ENCODE measurements at regions not wholly inside any gene's neighbourhood (a gene's known extent, or its start where the extent isn't known, plus 50 kb on each side); places are given as distances from the start of the nearest gene placed in this dataset.

DNA sequence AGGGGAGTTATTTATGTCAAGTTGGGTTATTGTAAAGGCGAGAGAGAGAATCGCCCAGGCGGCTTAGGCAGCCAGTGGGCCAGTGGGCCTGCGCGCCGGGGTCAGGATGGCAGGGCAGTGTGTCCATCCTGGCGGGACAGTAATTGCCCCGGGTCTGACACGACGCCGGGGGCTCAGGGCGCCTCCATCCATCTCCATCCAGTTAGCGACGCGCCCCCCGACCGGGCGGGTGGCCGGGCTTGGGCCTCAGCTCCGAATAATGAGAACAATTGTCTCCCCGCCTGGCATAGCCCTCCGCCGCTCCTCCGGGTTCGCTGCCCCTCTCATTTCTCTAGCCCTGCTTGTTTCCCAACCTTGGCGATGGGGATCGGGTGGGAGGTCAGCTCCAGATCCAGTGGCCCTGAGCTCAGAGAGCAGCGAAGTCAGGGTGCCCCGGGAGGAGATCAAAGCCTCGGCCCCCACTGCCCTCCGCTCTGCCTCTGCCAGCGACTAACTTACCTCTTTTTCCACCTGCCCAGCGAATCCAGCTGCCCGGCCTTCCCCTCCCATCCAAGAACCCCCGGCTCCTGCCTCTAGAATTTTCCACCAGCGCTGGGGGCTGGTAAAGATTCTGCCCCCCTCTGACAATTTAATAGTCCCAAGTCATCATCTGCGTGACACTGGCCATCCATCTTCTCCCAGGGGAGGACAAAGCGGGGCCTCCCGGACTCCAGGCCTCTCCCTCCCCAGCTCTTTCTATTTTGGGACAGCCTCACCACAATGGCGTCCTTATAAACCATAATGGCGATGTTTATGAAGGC lies 56.9 kb upstream of the TMEM33 start:
- TF ChIP-seq ZNF70 (CRISPR knock-in tag; IDR thresholded peaks at IDR 0.05) (no peak), BACH2 (CRISPR knock-in tag; IDR thresholded peaks at IDR 0.05; ENCODE audit: borderline replicate concordance) (no peak), GLIS3 (CRISPR knock-in tag; IDR thresholded peaks at IDR 0.05) (no peak), ESRRG (CRISPR knock-in tag; IDR thresholded peaks at IDR 0.05) (no peak), SNAI2 (CRISPR knock-in tag; IDR thresholded peaks at IDR 0.05) (no peak)
- TF ChIP-seq, protein P1, sequence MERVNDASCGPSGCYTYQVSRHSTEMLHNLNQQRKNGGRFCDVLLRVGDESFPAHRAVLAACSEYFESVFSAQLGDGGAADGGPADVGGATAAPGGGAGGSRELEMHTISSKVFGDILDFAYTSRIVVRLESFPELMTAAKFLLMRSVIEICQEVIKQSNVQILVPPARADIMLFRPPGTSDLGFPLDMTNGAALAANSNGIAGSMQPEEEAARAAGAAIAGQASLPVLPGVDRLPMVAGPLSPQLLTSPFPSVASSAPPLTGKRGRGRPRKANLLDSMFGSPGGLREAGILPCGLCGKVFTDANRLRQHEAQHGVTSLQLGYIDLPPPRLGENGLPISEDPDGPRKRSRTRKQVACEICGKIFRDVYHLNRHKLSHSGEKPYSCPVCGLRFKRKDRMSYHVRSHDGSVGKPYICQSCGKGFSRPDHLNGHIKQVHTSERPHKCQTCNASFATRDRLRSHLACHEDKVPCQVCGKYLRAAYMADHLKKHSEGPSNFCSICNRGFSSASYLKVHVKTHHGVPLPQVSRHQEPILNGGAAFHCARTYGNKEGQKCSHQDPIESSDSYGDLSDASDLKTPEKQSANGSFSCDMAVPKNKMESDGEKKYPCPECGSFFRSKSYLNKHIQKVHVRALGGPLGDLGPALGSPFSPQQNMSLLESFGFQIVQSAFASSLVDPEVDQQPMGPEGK (CRISPR knock-in tag; IDR thresholded peaks at IDR 0.05; ENCODE audit: borderline replicate concordance): no peak

Measured in SK-N-SH treated with all-trans-retinoic acid at 6 μM for 48 hours (cell line).